ENCODE measurements at regions not wholly inside any gene's neighbourhood (a gene's known extent, or its start where the extent isn't known, plus 50 kb on each side); places are given as distances from the start of the nearest gene placed in this dataset.
"Not testable (repeated sequence)": the region's sequence is repeated elsewhere in the genome, so short reads cannot be mapped to it uniquely, and the experiment has no call there.

DNA sequence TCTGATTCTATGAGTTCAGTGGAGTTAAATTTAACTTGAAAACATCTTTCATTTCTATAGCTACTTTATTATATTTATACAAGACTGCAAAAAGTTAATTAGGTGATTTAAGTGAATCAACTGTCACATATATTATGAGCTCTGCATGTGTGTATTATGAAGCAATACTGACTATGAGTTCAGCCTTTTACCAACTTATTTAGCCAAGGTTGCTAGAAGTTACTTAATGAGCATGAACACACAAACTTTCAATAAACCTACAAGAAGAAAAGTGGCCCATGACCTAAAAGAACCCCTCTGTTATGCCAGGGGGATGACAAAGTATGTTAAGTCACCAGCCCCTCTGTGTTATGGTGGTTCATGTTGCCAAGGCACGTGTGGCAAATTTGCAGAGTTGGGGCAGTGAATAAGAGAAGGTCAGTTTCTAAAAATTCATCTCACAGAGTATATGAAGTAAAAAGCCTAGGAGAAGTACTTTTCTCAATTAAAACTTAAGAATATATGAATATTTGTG is 86.7 kb upstream of the LYPLAL1 start:
- H3K4me1 ChIP-seq (ENCODE audit: control insufficient read depth, insufficient read depth, low read length) = peaks cover 4% of the 10 kb centered on the region; the same call in 1 of the 2 replicates
- no peak overlapping the region for H3K4me3 ChIP-seq (ENCODE audit: low read depth, low read length)
- no peaks in the 10 kb centered on the region for H3K36me3 ChIP-seq (ENCODE audit: control insufficient read depth, insufficient read depth, low read length)
- H3K9ac ChIP-seq (ENCODE audit: low read length) = no peak overlapping the region
- no peaks in the 10 kb centered on the region for H3K9me3 ChIP-seq (ENCODE audit: control insufficient read depth, insufficient read depth, low read depth, low read length)
- H3K27ac ChIP-seq (ENCODE audit: low read depth, low read length) = no peak overlapping the region
- no peaks in the 10 kb centered on the region for H3K27me3 ChIP-seq (ENCODE audit: control insufficient read depth, insufficient read depth, low read length)

DNA sequence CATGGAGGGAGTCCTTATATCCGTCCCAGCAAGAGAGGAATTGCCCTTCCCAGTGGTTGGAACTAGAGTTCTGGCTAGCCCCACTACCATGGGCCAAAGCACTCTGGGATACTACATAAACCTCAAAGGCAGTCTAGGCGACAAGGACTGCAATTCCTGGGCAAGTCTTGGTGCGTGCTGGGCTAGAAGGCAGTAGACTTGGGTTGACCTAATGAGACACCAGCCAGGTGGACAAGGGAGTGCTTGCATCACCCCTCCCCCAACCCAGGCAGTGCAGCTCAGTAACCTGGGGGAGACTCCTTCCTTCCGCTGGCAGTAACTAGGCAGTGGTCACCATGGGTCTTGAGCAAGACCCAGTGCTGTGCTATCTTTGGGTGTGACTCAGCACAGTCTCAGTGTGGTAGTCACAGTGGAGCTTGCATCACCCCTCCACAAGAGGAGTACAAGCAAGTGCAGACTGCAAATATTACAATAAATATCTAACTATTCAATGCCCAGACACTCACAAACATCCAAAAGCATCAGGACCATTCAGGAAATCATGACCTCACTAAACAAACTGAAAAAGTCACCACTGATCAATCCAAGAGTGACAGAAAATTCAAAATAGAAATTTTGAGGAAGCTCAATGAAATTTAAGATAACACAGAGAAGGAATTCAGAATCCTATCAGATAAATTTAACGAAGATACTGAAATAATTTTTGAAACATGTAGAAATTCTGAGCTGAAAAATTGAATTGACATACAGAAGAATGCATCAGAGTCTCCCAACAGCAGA is 84.7 kb upstream of the LYPLAL1 start:
- Histone ChIP-seq H3K4me1 (ENCODE audit: control insufficient read depth, insufficient read depth, low read length) (peaks cover 4% of the 10 kb centered on the region; the same call in 1 of the 2 replicates), H3K9ac (ENCODE audit: low read length) (no peak overlapping the region), H3K9me3 (ENCODE audit: control insufficient read depth, insufficient read depth, low read depth, low read length) (no peaks in the 10 kb centered on the region), H3K36me3 (ENCODE audit: control insufficient read depth, insufficient read depth, low read length) (no peaks in the 10 kb centered on the region), H3K27ac (ENCODE audit: low read depth, low read length) (no peak overlapping the region), H3K27me3 (ENCODE audit: control insufficient read depth, insufficient read depth, low read length) (no peaks in the 10 kb centered on the region), H3K4me3 (ENCODE audit: low read depth, low read length) (no peak overlapping the region)

DNA sequence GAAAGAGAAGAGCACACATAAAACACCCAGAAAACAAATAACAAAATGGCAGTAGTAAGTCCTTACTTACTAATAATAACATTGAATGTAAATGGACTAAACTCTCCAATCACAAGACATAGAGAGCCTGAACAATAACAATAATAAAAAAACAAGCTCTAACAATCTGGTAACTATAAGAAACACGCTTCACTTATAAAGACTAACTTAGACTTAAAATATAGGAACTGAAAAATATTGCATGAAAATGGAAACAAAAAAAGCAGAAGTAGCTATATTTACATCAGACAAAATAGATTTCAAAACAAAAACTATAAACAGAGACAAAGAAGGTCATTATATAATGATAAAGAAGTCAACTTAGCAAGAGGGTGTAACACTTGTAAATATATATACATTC is 83.1 kb upstream of the LYPLAL1 start:
- Histone ChIP-seq H3K27ac (ENCODE audit: low read depth, low read length) (no peak overlapping the region), H3K9ac (ENCODE audit: low read length) (no peak overlapping the region), H3K4me3 (ENCODE audit: low read depth, low read length) (no peak overlapping the region), H3K36me3 (ENCODE audit: control insufficient read depth, insufficient read depth, low read length) (no peaks in the 10 kb centered on the region), H3K4me1 (ENCODE audit: control insufficient read depth, insufficient read depth, low read length) (peaks cover 4% of the 10 kb centered on the region; the same call in 1 of the 2 replicates), H3K9me3 (ENCODE audit: control insufficient read depth, insufficient read depth, low read depth, low read length) (no peaks in the 10 kb centered on the region), H3K27me3 (ENCODE audit: control insufficient read depth, insufficient read depth, low read length) (no peaks in the 10 kb centered on the region)

GRCh38 chr1:219092206-219092605 is 81.5 kb upstream of the LYPLAL1 start:
- Histone ChIP-seq H3K27ac (ENCODE audit: low read depth, low read length) (no peak overlapping the region), H3K27me3 (ENCODE audit: control insufficient read depth, insufficient read depth, low read length) (no peaks in the 10 kb centered on the region), H3K9ac (ENCODE audit: low read length) (no peak overlapping the region), H3K4me3 (ENCODE audit: low read depth, low read length) (no peak overlapping the region), H3K4me1 (ENCODE audit: control insufficient read depth, insufficient read depth, low read length) (peaks cover 4% of the 10 kb centered on the region; the same call in 1 of the 2 replicates), H3K9me3 (ENCODE audit: control insufficient read depth, insufficient read depth, low read depth, low read length) (no peaks in the 10 kb centered on the region), H3K36me3 (ENCODE audit: control insufficient read depth, insufficient read depth, low read length) (no peaks in the 10 kb centered on the region)

- Histone ChIP-seq H3K9me3 (ENCODE audit: control insufficient read depth, insufficient read depth, low read depth, low read length) (no peaks in the 10 kb centered on the region), H3K36me3 (ENCODE audit: control insufficient read depth, insufficient read depth, low read length) (no peaks in the 10 kb centered on the region), H3K27ac (ENCODE audit: low read depth, low read length) (no peak overlapping the region), H3K4me1 (ENCODE audit: control insufficient read depth, insufficient read depth, low read length) (no peaks in the 10 kb centered on the region), H3K4me3 (ENCODE audit: low read depth, low read length) (no peak overlapping the region), H3K9ac (ENCODE audit: low read length) (no peak overlapping the region), H3K27me3 (ENCODE audit: control insufficient read depth, insufficient read depth, low read length) (no peaks in the 10 kb centered on the region)
Observed at GRCh38 chr1:219099307-219099706, 74.4 kb upstream of the LYPLAL1 start.

GRCh38 chr1:219100059-219100458 is 73.6 kb upstream of the LYPLAL1 start:
- Histone ChIP-seq H3K4me1 (ENCODE audit: control insufficient read depth, insufficient read depth, low read length) (no peaks in the 10 kb centered on the region), H3K4me3 (ENCODE audit: low read depth, low read length) (no peak overlapping the region), H3K9me3 (ENCODE audit: control insufficient read depth, insufficient read depth, low read depth, low read length) (no peaks in the 10 kb centered on the region), H3K9ac (ENCODE audit: low read length) (no peak overlapping the region), H3K27me3 (ENCODE audit: control insufficient read depth, insufficient read depth, low read length) (no peaks in the 10 kb centered on the region), H3K27ac (ENCODE audit: low read depth, low read length) (no peak overlapping the region), H3K36me3 (ENCODE audit: control insufficient read depth, insufficient read depth, low read length) (no peaks in the 10 kb centered on the region)

DNA sequence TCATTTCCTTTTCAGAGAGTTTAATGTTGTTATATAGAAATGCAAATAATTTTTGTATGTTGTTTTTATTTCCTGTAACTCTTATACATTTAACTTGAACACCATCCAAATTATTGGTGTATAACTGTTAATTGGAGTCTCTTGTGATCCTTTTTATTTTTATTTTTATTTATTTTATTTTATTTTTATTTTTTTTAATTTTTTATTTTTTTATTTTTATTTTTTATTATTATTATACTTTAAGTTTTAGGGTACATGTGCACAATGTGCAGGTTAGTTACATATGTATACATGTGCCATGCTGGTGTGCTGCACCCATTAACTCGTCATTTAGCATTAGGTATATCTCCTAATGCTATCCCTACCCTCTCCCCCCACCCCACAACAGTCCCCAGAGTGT is 71.2 kb upstream of the LYPLAL1 start:
- not testable (repeated sequence) for H3K9ac ChIP-seq (ENCODE audit: low read length); H3K36me3 ChIP-seq (ENCODE audit: control insufficient read depth, insufficient read depth, low read length); H3K27ac ChIP-seq (ENCODE audit: low read depth, low read length)

GRCh38 chr1:219105893-219106292 is 67.8 kb upstream of the LYPLAL1 start:
- no peaks in the 10 kb centered on the region for H3K4me1 ChIP-seq (ENCODE audit: control insufficient read depth, insufficient read depth, low read length)
- H3K36me3 ChIP-seq (ENCODE audit: control insufficient read depth, insufficient read depth, low read length) = no peaks in the 10 kb centered on the region
- H3K4me3 ChIP-seq (ENCODE audit: low read depth, low read length) = no peak overlapping the region
- H3K9me3 ChIP-seq (ENCODE audit: control insufficient read depth, insufficient read depth, low read depth, low read length) = no peaks in the 10 kb centered on the region
- H3K9ac ChIP-seq (ENCODE audit: low read length) = no peak overlapping the region
- H3K27me3 ChIP-seq (ENCODE audit: control insufficient read depth, insufficient read depth, low read length) = no peaks in the 10 kb centered on the region
- no peak overlapping the region for H3K27ac ChIP-seq (ENCODE audit: low read depth, low read length)

More for the DNA sequence above, 71.2 kb upstream of the LYPLAL1 start:
- not testable (repeated sequence) for H3K4me3 ChIP-seq (ENCODE audit: low read depth, low read length); H3K27me3 ChIP-seq (ENCODE audit: control insufficient read depth, insufficient read depth, low read length); H3K4me1 ChIP-seq (ENCODE audit: control insufficient read depth, insufficient read depth, low read length); H3K9me3 ChIP-seq (ENCODE audit: control insufficient read depth, insufficient read depth, low read depth, low read length)

GRCh38 chr1:219109424-219110018 is 64.2 kb upstream of the LYPLAL1 start:
- Histone ChIP-seq H3K27ac (ENCODE audit: low read depth, low read length) (no peak overlapping the region), H3K4me3 (ENCODE audit: low read depth, low read length) (no peak overlapping the region), H3K9ac (ENCODE audit: low read length) (no peak overlapping the region), H3K36me3 (ENCODE audit: control insufficient read depth, insufficient read depth, low read length) (no peaks in the 10 kb centered on the region), H3K4me1 (ENCODE audit: control insufficient read depth, insufficient read depth, low read length) (no peaks in the 10 kb centered on the region), H3K9me3 (ENCODE audit: control insufficient read depth, insufficient read depth, low read depth, low read length) (peaks cover 3% of the 10 kb centered on the region; the same call in 1 of the 2 replicates), H3K27me3 (ENCODE audit: control insufficient read depth, insufficient read depth, low read length) (no peaks in the 10 kb centered on the region)

- Histone ChIP-seq H3K36me3 (ENCODE audit: control insufficient read depth, insufficient read depth, low read length) (no peaks in the 10 kb centered on the region), H3K27me3 (ENCODE audit: control insufficient read depth, insufficient read depth, low read length) (no peaks in the 10 kb centered on the region), H3K4me3 (ENCODE audit: low read depth, low read length) (no peak overlapping the region), H3K9ac (ENCODE audit: low read length) (no peak overlapping the region), H3K9me3 (ENCODE audit: control insufficient read depth, insufficient read depth, low read depth, low read length) (peaks cover 3% of the 10 kb centered on the region; the same call in 1 of the 2 replicates), H3K27ac (ENCODE audit: low read depth, low read length) (no peak overlapping the region), H3K4me1 (ENCODE audit: control insufficient read depth, insufficient read depth, low read length) (no peaks in the 10 kb centered on the region)
Observed at GRCh38 chr1:219113261-219113660, 60.4 kb upstream of the LYPLAL1 start.

- Histone ChIP-seq H3K27me3 (ENCODE audit: control insufficient read depth, insufficient read depth, low read length) (no peaks in the 10 kb centered on the region), H3K27ac (ENCODE audit: low read depth, low read length) (no peak overlapping the region)
Observed at GRCh38 chr1:219114014-219114413, 59.7 kb upstream of the LYPLAL1 start.

More at GRCh38 chr1:219114014-219114413, 59.7 kb upstream of the LYPLAL1 start:
- H3K9me3 ChIP-seq (ENCODE audit: control insufficient read depth, insufficient read depth, low read depth, low read length) = peaks cover 3% of the 10 kb centered on the region; the same call in 1 of the 2 replicates
- no peaks in the 10 kb centered on the region for H3K36me3 ChIP-seq (ENCODE audit: control insufficient read depth, insufficient read depth, low read length)
- H3K4me3 ChIP-seq (ENCODE audit: low read depth, low read length) = no peak overlapping the region
- H3K4me1 ChIP-seq (ENCODE audit: control insufficient read depth, insufficient read depth, low read length) = no peaks in the 10 kb centered on the region
- H3K9ac ChIP-seq (ENCODE audit: low read length) = no peak overlapping the region
